ENCODE measurements at regions not wholly inside any gene's neighbourhood (a gene's known extent, or its start where the extent isn't known, plus 50 kb on each side); places are given as distances from the start of the nearest gene placed in this dataset.
"Not testable (repeated sequence)": the region's sequence is repeated elsewhere in the genome, so short reads cannot be mapped to it uniquely, and the experiment has no call there.

DNA sequence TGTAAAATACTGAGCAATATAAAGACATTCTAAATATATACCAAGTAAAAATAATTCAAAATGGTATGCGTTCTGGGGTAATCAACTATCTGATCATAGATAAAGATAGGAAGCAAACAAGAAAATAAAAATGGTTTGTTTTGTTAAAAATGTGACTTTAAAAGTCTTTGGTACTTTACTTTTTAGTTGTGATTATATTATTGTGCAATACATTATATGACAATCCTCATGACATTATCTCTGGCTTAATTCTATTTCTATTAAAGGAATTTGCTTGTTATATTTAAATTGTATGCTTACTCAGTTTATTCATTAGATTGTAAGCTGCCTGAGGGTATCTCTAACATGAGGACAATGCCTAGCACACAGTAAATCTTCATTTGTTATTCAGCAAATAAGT is 477.9 kb downstream of the TMEM38B start:
- TF ChIP-seq, protein P1, sequence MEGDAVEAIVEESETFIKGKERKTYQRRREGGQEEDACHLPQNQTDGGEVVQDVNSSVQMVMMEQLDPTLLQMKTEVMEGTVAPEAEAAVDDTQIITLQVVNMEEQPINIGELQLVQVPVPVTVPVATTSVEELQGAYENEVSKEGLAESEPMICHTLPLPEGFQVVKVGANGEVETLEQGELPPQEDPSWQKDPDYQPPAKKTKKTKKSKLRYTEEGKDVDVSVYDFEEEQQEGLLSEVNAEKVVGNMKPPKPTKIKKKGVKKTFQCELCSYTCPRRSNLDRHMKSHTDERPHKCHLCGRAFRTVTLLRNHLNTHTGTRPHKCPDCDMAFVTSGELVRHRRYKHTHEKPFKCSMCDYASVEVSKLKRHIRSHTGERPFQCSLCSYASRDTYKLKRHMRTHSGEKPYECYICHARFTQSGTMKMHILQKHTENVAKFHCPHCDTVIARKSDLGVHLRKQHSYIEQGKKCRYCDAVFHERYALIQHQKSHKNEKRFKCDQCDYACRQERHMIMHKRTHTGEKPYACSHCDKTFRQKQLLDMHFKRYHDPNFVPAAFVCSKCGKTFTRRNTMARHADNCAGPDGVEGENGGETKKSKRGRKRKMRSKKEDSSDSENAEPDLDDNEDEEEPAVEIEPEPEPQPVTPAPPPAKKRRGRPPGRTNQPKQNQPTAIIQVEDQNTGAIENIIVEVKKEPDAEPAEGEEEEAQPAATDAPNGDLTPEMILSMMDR (IDR thresholded peaks at IDR 0.05; ENCODE audit: control insufficient read depth, insufficient read depth, low read depth, low read length, missing control alignments): no peak
- no peak overlapping the region for H3K4me3 ChIP-seq (ENCODE audit: control insufficient read depth, low read depth, low read length)
- DNase-seq (ENCODE audit: low read depth): no peak

DNA sequence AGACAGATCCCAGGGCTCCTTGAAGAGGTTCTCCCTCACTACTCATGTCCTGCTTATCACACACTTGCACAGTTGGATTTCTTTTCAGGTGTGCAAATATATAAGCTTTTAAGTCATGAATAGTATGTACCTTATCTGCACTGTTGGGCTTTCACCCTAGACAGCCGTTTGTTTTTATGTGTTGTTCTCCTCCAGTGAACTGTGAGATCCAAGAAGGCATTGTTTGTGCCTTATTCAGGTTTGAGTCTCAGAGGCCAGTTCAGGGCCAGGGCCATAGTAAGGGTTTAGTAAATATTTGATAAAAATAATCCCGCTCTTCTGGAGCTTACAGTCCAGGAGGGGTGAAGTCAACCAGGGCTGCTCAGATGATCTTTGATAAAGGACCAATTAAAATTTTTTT is 480.0 kb downstream of the TMEM38B start:
- DNase-seq (ENCODE audit: low read depth): no peak
- TF ChIP-seq, protein P1 (IDR thresholded peaks at IDR 0.05; ENCODE audit: control insufficient read depth, insufficient read depth, low read depth, low read length, missing control alignments): no peak
- no peak overlapping the region for H3K4me3 ChIP-seq (ENCODE audit: control insufficient read depth, low read depth, low read length)

DNA sequence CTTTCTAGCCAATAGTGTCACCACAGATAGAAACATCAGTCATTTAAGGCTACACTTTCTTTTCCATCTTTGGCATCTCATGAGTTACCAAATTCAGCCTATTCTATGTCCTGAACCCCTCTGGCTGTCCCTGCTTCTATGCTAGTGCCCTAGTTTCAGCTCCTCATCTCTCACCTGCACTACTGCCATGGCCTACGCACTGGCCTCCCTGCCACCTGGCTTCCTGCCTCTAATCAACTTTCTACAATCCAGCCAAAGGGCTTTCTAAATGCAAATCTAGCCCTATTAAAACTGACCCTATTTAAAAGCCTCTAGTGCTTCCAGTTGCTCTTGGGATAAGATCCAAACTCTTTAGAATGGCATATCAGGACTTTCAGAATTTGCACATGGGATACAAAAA is 482.9 kb downstream of the TMEM38B start:
- no peak overlapping the region for H3K4me3 ChIP-seq (ENCODE audit: control insufficient read depth, low read depth, low read length)
- DNase-seq (ENCODE audit: low read depth): no peak
- TF ChIP-seq, protein P1 (IDR thresholded peaks at IDR 0.05; ENCODE audit: control insufficient read depth, insufficient read depth, low read depth, low read length, missing control alignments): no peak

DNA sequence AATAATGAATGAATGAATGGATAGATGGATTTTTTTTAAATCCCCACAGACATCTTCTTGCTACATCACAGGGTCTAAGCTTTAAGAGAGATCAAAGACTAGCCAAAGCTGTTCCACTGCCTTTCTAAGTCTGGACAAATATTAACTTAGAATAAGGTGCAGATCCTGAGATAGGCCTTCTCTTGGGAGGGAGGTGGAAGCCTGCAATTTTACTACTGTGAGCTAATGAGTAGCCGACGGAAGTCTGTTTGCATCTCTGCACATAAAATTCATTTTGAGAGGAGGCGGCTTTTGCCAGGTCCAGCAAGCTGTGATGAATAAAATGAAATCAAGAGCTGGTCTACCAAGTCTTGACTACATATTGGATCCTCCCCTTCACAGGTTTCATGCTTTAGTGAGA is 484.9 kb downstream of the TMEM38B start:
- TF ChIP-seq, protein P1 (IDR thresholded peaks at IDR 0.05; ENCODE audit: control insufficient read depth, insufficient read depth, low read depth, low read length, missing control alignments): no peak
- DNase-seq (ENCODE audit: low read depth): no peak
- H3K4me3 ChIP-seq (ENCODE audit: control insufficient read depth, low read depth, low read length): no peak overlapping the region

DNA sequence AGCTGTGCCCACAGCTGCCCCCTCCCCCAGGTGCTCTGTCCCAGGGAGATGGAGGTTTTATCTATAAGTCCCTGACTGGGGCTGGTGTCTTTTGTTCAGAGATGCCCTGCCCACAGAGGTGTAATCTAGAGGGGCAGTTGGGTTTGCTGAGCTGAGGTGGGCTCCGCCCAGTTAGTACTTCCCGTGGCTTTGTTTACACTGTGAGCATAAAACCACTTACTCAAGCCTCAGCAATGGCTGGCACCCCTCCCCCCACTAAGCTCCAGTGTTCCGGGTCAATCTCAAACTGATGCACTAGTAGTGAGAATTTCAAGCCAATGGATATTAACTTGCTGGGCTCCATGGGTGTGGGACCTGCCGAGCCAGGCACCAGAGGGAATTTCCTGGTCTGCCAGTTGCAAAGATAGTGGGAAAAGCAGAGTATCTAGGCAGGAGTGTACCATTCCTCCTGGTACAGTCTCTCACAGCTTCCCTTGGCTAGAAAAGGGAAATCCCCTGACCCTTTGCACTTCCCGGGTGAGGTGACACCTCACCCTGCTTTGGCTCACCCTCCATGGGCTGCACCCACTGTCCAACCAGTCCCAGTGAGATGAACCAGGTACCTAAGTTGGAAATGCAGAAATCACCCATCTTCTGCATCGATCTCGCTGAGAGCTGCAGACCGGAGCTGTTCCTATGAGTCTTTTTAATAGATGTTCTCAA is 509.6 kb downstream of the TMEM38B start:
- DNase-seq (ENCODE audit: low read depth); H3K4me3 ChIP-seq (ENCODE audit: control insufficient read depth, low read depth, low read length): not testable (repeated sequence)

DNA sequence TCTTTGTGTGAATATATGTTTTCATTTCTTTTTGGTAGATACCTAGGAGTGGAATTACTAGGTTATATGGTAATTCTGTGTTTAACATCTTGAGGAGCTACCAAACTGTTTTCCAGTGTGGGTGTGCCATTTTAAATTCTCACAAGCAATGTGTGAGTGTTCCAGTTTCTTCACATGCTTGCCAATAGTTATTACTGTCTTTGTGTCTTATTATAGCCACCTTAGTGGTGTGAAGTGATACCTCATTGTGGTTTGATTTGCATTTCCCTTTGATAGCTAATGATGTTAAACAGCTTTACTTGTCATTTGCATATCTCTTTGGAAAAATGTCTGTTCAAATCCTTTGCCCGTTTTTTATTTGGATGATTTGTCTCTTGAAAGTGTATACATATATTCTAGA is 513.0 kb downstream of the TMEM38B start:
- DNase-seq (ENCODE audit: low read depth): no peak
- TF ChIP-seq, protein P1 (IDR thresholded peaks at IDR 0.05; ENCODE audit: control insufficient read depth, insufficient read depth, low read depth, low read length, missing control alignments): no peak
- H3K4me3 ChIP-seq (ENCODE audit: control insufficient read depth, low read depth, low read length): no peak overlapping the region

DNA sequence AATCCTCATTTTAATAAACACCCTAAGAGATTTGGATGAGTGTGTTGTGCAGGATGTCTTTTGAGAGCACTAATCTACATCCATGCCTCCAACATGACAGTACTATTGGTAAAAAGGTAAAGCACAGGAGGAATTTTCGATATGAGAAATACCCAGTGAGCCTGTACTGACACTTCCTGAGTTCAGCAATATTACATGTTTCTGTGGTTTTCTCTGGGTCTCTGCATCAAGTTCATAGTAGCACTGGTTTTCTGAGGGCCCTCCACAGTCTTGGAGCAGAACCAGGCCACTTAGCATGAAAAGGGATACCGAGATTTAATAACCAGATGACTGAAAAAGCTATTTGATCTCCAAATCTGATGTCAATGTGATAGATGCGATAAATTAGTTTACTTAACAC is 524.1 kb downstream of the TMEM38B start:
- no peak for DNase-seq (ENCODE audit: low read depth)
- H3K4me3 ChIP-seq (ENCODE audit: control insufficient read depth, low read depth, low read length): no peak overlapping the region
- TF ChIP-seq, protein P1 (IDR thresholded peaks at IDR 0.05; ENCODE audit: control insufficient read depth, insufficient read depth, low read depth, low read length, missing control alignments): no peak
